ENCODE measurements at regions not wholly inside any gene's neighbourhood (a gene's known extent, or its start where the extent isn't known, plus 50 kb on each side); places are given as distances from the start of the nearest gene placed in this dataset.

- DNase-seq (ENCODE audit: extremely low spot score, unreplicated experiment) = no peak
- peaks cover 6% of the 10 kb centered on the region for H3K27me3 Mint-ChIP-seq
- H3K9me3 Mint-ChIP-seq = no peaks in the 10 kb centered on the region
- H3K4me3 Mint-ChIP-seq = no peak overlapping the region
- TF ChIP-seq CTCF (conservative IDR thresholded peaks at IDR 0.05) = no peak
- no peak overlapping the region for H3K27ac Mint-ChIP-seq
- no peaks in the 10 kb centered on the region for H3K36me3 Mint-ChIP-seq
- H3K4me1 Mint-ChIP-seq (ENCODE audit: unreplicated experiment) = peaks cover 7% of the 10 kb centered on the region
Measured at GRCh38 chr1:221834698-221835513, 93.0 kb upstream of the DUSP10 start.

- no peak for TF ChIP-seq CTCF (conservative IDR thresholded peaks at IDR 0.05)
- Mint-ChIP-seq H3K27me3 (peaks cover 10% of the 10 kb centered on the region), H3K27ac (peak overlapping the region; percentile 72), H3K4me1 (ENCODE audit: unreplicated experiment) (peaks cover 7% of the 10 kb centered on the region), H3K9me3 (no peaks in the 10 kb centered on the region), H3K36me3 (no peaks in the 10 kb centered on the region), H3K4me3 (no peak overlapping the region)
- no peak for DNase-seq (ENCODE audit: extremely low spot score, unreplicated experiment)
Measured at GRCh38 chr1:221832617-221833016, 90.7 kb upstream of the DUSP10 start.

- H3K4me1 Mint-ChIP-seq (ENCODE audit: unreplicated experiment) = peaks cover 7% of the 10 kb centered on the region
- no peak overlapping the region for H3K4me3 Mint-ChIP-seq
- no peaks in the 10 kb centered on the region for H3K9me3 Mint-ChIP-seq
- H3K27ac Mint-ChIP-seq = peak overlapping the region; percentile 72
- no peaks in the 10 kb centered on the region for H3K36me3 Mint-ChIP-seq
- no peak for DNase-seq (ENCODE audit: extremely low spot score, unreplicated experiment)
- peaks cover 12% of the 10 kb centered on the region for H3K27me3 Mint-ChIP-seq
- TF ChIP-seq CTCF (conservative IDR thresholded peaks at IDR 0.05) = no peak
Measured at GRCh38 chr1:221832151-221832550, 90.3 kb upstream of the DUSP10 start.

GRCh38 chr1:221829327-221830015 is 87.6 kb upstream of the DUSP10 start:
- H3K27me3 Mint-ChIP-seq = peaks cover 18% of the 10 kb centered on the region
- no peak overlapping the region for H3K4me3 Mint-ChIP-seq
- TF ChIP-seq CTCF (conservative IDR thresholded peaks at IDR 0.05) = no peak
- no peak for DNase-seq (ENCODE audit: extremely low spot score, unreplicated experiment)
- no peaks in the 10 kb centered on the region for H3K9me3 Mint-ChIP-seq
- H3K27ac Mint-ChIP-seq = no peak overlapping the region
- peaks cover 7% of the 10 kb centered on the region for H3K4me1 Mint-ChIP-seq (ENCODE audit: unreplicated experiment)
- no peaks in the 10 kb centered on the region for H3K36me3 Mint-ChIP-seq

- H3K4me3 Mint-ChIP-seq = no peak overlapping the region
- H3K36me3 Mint-ChIP-seq = no peaks in the 10 kb centered on the region
- no peak for TF ChIP-seq CTCF (conservative IDR thresholded peaks at IDR 0.05)
- no peak overlapping the region for H3K27ac Mint-ChIP-seq
- no peaks in the 10 kb centered on the region for H3K9me3 Mint-ChIP-seq
- H3K27me3 Mint-ChIP-seq = peaks cover 30% of the 10 kb centered on the region
- peaks cover 4% of the 10 kb centered on the region for H3K4me1 Mint-ChIP-seq (ENCODE audit: unreplicated experiment)
- DNase-seq (ENCODE audit: extremely low spot score, unreplicated experiment) = no peak
Measured at GRCh38 chr1:221827307-221827642, 85.4 kb upstream of the DUSP10 start.
